HCT116 (cell line): ENCODE measurements at regions not wholly inside any gene's neighbourhood (a gene's known extent, or its start where the extent isn't known, plus 50 kb on each side); places are given as distances from the start of the nearest gene placed in this dataset.

ENCODE experiments used
- ATF3 ChIP-seq: IDR thresholded peaks from 2 replicates; pipeline ENCODE4 v1.6.1; 2012
- CEBPB ChIP-seq: IDR thresholded peaks from 2 replicates; pipeline ENCODE4 v1.6.1; 2012; ENCODE audit warnings: low read depth
- ELF1 ChIP-seq: IDR thresholded peaks from 2 replicates; pipeline ENCODE4 v1.6.1; 2012; ENCODE audit warnings: low read depth, borderline replicate concordance
- EZH2phosphoT487 ChIP-seq: fragments of 200-600 bp; IDR thresholded peaks from 2 replicates; pipeline ENCODE4 v1.6.1; 2018; ENCODE audit warnings: antibody characterized with exemption, borderline replicate concordance
- JUND ChIP-seq: IDR thresholded peaks from 2 replicates; pipeline ENCODE4 v1.6.1; 2012
- POLR2A ChIP-seq: IDR thresholded peaks from 2 replicates; pipeline ENCODE4 v1.7.0; 2011; ENCODE audit warnings: borderline replicate concordance; ENCODE audit not compliant: insufficient read depth, insufficient read length; ENCODE audit errors: extremely low read depth
- POLR2AphosphoS5 ChIP-seq: IDR thresholded peaks from 2 replicates; pipeline ENCODE4 v1.6.1; 2011; ENCODE audit warnings: mild to moderate bottlenecking, low read depth, low read length, moderate library complexity
- RAD21 ChIP-seq: IDR thresholded peaks from 2 replicates; pipeline ENCODE4 v1.6.1; 2012; ENCODE audit warnings: low read depth, mild to moderate bottlenecking
- ZFX ChIP-seq: fragments of 450-650 bp; IDR thresholded peaks from 2 replicates; pipeline ENCODE4 v1.6.1; 2017
- TF ChIP-seq, protein P1 (sequence below): IDR thresholded peaks from 2 replicates; pipeline ENCODE4 v1.6.1; 2012
- TF ChIP-seq, protein P2 (sequence below), 3 experiments: fragments of 200-600 bp in 1 of 3; sonication (generic) in 1 of 3; IDR thresholded peaks in 2 of 3; conservative IDR thresholded peaks in 1 of 3; 2 replicates each; pipeline ENCODE4 v1.5.1; 2012 to 2017; ENCODE audit warnings: low read depth in 2 of 3, low read length in 2 of 3, antibody characterized with exemption in 1 of 3, borderline replicate concordance in 1 of 3, control low read depth in 1 of 3, mild to moderate bottlenecking in 1 of 3, mixed read lengths in 1 of 3, mixed run types in 1 of 3, moderate library complexity in 1 of 3; ENCODE audit not compliant: insufficient read depth in 1 of 3
- TF ChIP-seq, protein P3 (sequence below): IDR thresholded peaks from 2 replicates; pipeline ENCODE4 v1.6.1; 2012; ENCODE audit warnings: low read depth

DNA sequence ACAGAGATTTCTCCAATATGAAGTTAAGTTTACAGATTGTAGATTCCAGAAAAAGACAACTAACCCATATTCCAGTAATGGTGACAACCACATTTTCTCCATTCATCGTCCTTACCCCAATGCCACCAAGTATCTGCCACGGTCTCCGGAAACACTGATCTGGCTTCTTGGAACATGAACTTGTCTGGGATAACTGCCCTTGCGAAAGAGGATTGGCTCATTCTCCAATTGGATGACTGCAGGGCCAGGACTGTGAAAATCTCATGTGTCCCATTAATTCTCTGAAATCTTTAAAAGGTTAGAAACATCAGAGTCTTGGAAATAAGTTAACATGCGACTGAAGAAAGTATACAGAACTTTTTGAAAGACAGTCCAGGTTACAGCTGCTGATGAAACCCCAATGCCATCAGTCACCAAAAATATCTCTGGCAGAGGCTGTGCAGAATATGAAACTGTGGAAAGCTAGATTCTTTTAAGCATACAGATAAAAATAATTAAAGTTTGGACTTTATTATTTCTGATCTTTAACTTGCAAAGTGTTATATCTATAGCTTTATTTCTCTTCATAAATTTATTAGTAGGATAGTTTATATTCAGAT is 496.9 kb downstream of the PPARGC1A start:
- TF ChIP-seq, protein P1, sequence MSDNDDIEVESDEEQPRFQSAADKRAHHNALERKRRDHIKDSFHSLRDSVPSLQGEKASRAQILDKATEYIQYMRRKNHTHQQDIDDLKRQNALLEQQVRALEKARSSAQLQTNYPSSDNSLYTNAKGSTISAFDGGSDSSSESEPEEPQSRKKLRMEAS, result no peak
- no peak for TF ChIP-seq RAD21
- TF ChIP-seq, protein P2, sequence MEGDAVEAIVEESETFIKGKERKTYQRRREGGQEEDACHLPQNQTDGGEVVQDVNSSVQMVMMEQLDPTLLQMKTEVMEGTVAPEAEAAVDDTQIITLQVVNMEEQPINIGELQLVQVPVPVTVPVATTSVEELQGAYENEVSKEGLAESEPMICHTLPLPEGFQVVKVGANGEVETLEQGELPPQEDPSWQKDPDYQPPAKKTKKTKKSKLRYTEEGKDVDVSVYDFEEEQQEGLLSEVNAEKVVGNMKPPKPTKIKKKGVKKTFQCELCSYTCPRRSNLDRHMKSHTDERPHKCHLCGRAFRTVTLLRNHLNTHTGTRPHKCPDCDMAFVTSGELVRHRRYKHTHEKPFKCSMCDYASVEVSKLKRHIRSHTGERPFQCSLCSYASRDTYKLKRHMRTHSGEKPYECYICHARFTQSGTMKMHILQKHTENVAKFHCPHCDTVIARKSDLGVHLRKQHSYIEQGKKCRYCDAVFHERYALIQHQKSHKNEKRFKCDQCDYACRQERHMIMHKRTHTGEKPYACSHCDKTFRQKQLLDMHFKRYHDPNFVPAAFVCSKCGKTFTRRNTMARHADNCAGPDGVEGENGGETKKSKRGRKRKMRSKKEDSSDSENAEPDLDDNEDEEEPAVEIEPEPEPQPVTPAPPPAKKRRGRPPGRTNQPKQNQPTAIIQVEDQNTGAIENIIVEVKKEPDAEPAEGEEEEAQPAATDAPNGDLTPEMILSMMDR (IDR thresholded peaks at IDR 0.05 in 2 of 3, conservative IDR thresholded peaks at IDR 0.05 in 1 of 3; ENCODE audit: borderline replicate concordance in 1 of 3, insufficient read depth in 1 of 3, low read depth in 2 of 3, low read length in 2 of 3), result no peak
- TF ChIP-seq POLR2AphosphoS5, result no peak
- TF ChIP-seq POLR2A, result no peak
- TF ChIP-seq EZH2phosphoT487, result no peak
- TF ChIP-seq, protein P3, sequence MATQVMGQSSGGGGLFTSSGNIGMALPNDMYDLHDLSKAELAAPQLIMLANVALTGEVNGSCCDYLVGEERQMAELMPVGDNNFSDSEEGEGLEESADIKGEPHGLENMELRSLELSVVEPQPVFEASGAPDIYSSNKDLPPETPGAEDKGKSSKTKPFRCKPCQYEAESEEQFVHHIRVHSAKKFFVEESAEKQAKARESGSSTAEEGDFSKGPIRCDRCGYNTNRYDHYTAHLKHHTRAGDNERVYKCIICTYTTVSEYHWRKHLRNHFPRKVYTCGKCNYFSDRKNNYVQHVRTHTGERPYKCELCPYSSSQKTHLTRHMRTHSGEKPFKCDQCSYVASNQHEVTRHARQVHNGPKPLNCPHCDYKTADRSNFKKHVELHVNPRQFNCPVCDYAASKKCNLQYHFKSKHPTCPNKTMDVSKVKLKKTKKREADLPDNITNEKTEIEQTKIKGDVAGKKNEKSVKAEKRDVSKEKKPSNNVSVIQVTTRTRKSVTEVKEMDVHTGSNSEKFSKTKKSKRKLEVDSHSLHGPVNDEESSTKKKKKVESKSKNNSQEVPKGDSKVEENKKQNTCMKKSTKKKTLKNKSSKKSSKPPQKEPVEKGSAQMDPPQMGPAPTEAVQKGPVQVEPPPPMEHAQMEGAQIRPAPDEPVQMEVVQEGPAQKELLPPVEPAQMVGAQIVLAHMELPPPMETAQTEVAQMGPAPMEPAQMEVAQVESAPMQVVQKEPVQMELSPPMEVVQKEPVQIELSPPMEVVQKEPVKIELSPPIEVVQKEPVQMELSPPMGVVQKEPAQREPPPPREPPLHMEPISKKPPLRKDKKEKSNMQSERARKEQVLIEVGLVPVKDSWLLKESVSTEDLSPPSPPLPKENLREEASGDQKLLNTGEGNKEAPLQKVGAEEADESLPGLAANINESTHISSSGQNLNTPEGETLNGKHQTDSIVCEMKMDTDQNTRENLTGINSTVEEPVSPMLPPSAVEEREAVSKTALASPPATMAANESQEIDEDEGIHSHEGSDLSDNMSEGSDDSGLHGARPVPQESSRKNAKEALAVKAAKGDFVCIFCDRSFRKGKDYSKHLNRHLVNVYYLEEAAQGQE, result no peak
- no peak for TF ChIP-seq ZFX
- no peak for TF ChIP-seq ELF1
- TF ChIP-seq CEBPB, result no peak
- TF ChIP-seq JUND, result no peak
- no peak for TF ChIP-seq ATF3
